Cardiac fibroblast (primary cell): ENCODE measurements at regions not wholly inside any gene's neighbourhood (a gene's known extent, or its start where the extent isn't known, plus 50 kb on each side); places are given as distances from the start of the nearest gene placed in this dataset.

ENCODE experiments used
- DNase-seq, 2 donors: peaks; one replicate each; pipeline versions ENCODE4 v3.0.0 to v3.0.0-alpha.2; 2010; ENCODE audit warnings: low read depth in 2 of 2
- H3K4me3 ChIP-seq, 2 donors: replicated peaks in 1 of 2; 1 replicate in 1 of 2; 2 replicates in 1 of 2; pipeline ENCODE4 v1.5.1; 2011; ENCODE audit warnings: low read depth in 2 of 2, low read length in 2 of 2, mild to moderate bottlenecking in 2 of 2, moderate library complexity in 1 of 2
- TF ChIP-seq, protein P1 (sequence below): IDR thresholded peaks from one replicate; pipeline ENCODE4 v1.5.1; 2011; ENCODE audit warnings: low read depth, mild to moderate bottlenecking, low read length, inconsistent platforms

DNA sequence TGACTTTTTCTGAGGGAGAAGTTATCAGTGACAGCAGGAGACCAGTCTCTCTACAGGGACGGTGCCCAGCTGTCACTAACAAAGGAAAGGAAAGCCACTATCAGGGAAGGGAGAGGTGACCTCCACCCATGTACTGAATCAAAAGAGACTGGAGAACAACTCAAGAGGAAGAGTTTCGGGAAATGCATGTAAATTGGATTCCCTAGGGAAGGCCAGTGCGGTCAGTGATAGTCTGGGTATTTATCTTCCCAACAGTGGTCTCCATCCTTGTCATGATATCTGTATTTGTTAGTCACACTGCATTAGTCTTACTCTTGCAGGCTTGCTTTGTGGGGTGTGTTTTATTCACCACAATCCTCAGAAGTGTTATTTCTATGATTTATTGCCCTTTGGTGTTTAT, 193.4 kb upstream of the KIRREL3 start:
- H3K4me3 ChIP-seq, result no peak overlapping the region
- DNase-seq, result no peak
- TF ChIP-seq, protein P1, sequence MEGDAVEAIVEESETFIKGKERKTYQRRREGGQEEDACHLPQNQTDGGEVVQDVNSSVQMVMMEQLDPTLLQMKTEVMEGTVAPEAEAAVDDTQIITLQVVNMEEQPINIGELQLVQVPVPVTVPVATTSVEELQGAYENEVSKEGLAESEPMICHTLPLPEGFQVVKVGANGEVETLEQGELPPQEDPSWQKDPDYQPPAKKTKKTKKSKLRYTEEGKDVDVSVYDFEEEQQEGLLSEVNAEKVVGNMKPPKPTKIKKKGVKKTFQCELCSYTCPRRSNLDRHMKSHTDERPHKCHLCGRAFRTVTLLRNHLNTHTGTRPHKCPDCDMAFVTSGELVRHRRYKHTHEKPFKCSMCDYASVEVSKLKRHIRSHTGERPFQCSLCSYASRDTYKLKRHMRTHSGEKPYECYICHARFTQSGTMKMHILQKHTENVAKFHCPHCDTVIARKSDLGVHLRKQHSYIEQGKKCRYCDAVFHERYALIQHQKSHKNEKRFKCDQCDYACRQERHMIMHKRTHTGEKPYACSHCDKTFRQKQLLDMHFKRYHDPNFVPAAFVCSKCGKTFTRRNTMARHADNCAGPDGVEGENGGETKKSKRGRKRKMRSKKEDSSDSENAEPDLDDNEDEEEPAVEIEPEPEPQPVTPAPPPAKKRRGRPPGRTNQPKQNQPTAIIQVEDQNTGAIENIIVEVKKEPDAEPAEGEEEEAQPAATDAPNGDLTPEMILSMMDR, result no peak

DNA sequence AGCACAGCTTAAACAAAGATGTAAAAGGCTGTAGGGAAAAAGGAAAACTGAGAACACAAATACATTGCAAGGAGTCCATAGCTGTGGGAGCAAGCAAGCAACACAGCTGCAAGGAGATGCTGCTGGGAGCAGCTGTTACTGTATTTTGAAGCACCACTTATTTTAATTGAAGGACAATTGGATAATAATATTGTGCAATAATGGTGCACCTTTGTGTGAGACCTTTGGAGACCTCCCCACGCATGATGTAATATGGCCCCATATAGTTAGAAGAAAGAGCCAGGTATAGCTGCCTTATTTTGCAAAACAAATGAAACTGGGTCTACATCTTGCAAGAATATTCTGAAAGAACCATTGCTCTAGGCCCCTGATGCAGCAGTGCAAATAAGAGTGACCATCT, 191.1 kb upstream of the KIRREL3 start:
- H3K4me3 ChIP-seq, result no peak overlapping the region
- DNase-seq, result no peak
- TF ChIP-seq, protein P1, result no peak

DNA sequence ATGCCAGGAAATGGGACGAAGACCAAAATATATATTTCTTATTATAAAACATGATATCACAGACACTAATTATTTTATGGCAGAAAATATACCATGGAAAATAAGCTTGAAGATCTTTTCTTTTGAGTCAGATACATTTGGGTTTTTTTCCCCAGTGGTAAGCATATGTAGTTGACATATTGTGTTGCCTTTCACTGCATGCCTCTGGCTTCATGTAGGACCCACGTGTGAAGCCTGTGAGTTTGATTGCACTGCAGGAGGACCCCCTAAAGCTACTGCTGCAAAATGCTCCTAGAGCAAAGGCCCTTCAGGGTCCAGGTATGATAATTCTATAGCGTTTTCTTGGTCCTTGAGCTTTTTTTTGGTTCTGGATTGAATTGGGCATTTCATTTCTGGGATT, 190.7 kb upstream of the KIRREL3 start:
- DNase-seq, result no peak
- TF ChIP-seq, protein P1, result no peak

DNA sequence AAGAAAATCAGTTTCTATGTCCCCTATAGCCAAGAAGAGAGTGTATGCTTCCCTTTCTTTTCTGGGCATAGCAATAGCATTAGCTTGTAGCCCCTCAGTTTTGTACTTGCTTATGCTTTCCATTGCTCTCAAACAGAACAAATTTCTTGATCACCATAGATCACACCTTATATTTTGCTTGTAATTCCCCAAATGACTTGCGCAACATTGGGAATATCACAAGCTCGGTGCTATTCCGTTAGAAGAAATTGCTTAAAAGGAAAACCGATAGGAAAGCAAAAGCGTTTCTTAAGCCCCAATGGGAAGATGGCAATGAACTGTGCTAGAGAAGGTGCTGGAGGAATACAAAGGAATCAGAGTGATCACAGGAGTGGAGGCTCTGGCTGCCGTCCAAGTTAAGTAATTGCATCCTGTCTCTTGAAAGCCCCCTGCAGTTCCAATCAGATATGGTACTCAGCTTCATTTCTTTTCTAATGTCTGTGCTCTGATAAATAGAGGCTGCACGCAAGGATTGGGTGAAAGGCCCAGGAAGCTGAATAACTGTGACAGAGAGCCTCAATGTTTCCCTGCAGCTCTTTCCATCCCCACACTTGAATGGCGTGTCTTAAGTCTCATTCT, 182.1 kb upstream of the KIRREL3 start:
- no peak for DNase-seq
- no peak overlapping the region for H3K4me3 ChIP-seq
- TF ChIP-seq, protein P1, result no peak

More for the DNA sequence above, 190.7 kb upstream of the KIRREL3 start:
- H3K4me3 ChIP-seq, result no peak overlapping the region

DNA sequence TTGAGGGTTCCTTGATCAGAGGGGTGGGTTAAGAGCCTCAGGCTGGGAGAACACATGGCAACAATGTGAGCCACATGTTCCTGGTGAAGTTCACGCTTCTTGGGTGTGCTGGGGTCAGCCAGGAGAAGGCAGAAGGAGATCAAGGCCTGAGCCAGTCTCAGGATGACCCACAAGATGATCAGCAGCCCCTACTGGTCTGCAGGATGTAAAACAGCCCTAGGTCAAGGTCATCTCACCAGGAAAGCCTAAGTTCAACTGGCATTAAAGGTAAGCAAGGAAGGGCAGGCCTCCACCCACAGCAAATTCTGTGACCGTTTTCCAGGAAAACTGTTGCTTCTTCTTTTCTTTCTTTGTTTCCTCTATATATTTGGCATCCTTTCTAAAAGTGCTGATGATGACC, 156.7 kb upstream of the KIRREL3 start:
- no peak overlapping the region for H3K4me3 ChIP-seq
- TF ChIP-seq, protein P1, result no peak
- DNase-seq, result no peak

DNA sequence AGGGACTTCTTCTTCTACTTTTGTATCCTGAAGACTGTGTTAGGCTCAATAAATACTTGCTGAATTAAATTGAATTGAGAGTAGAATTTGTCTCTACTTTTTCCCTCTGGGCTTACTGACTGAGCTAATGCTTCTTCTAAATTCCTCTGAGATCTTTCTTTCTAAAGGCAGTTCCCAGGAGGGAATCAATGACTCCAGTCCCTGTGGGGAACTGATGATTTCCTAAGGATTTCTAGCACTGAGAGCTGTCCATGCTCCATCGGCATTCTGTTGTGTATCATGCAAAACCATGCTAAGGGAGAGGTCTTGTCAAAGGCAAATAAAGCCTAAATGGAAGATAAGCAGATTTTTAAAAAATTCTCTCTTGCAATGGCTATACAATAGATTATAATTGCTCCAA, 148.8 kb upstream of the KIRREL3 start:
- DNase-seq, result no peak
- TF ChIP-seq, protein P1, result no peak

DNA sequence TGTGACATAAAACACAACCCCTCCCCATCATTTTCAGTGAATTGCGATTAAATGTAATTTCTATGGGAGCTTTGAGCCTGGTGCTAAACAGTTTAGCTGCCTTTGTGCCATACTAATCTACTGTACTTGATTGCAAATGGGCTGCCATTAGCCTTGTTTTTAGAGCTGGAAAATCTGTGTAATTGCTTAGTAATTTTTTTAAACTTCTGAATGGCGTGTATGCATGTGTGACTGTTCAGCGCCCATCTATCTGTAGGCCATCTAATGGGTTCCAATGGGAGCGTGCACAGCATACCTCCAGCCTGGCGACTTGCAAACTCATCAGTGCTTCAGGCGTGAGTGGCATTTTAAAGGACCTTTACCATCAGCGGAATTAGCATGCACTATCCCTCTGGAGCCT, 142.7 kb upstream of the KIRREL3 start:
- no peak overlapping the region for H3K4me3 ChIP-seq
- TF ChIP-seq, protein P1, result no peak
- DNase-seq, result no peak

More for the DNA sequence above, 148.8 kb upstream of the KIRREL3 start:
- H3K4me3 ChIP-seq, result no peak overlapping the region
